ENCODE measurements at regions not wholly inside any gene's neighbourhood (a gene's known extent, or its start where the extent isn't known, plus 50 kb on each side); places are given as distances from the start of the nearest gene placed in this dataset.

DNA sequence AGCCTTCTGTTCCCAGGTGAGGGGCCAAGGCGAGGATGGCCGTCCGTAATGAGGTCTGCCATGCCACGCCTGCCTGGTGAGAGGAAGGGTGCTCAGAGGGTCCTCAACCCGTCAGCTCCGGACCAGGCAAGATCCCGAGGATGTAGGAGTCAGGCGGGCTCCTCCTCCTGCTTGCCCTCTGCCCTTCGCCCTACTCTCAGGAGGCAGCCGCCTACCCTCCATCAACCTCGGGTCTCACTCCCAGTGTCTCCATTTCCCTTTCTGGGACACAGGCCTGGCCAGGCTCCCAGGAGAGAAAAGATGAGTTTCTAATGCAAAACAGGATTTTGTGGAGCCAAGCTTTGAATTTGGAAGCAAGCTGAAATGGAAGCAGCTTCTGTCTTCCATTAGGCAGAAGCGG is 184.0 kb downstream of the PTPN20 start:
- no peak for TF ChIP-seq POLR2A (IDR thresholded peaks at IDR 0.05)
- TF ChIP-seq CTCF (IDR thresholded peaks at IDR 0.05): no peak
